ENCODE measurements at regions not wholly inside any gene's neighbourhood (a gene's known extent, or its start where the extent isn't known, plus 50 kb on each side); places are given as distances from the start of the nearest gene placed in this dataset.
"Not testable (repeated sequence)": the region's sequence is repeated elsewhere in the genome, so short reads cannot be mapped to it uniquely, and the experiment has no call there.

GRCh38 chr5:176037190-176037589 is 69.1 kb upstream of the THOC3 start:
- CTCF ChIA-PET (ENCODE audit: low intra/inter-chr PET ratio); H2AFZ ChIP-seq (ENCODE audit: low read depth, low read length); ATAC-seq; H3K4me2 ChIP-seq (ENCODE audit: insufficient read depth, low read length); H3K27me3 ChIP-seq (ENCODE audit: control insufficient read depth in 2 of 2, insufficient read depth in 2 of 2, low read length in 2 of 2); H4K20me1 ChIP-seq (replicated peaks; ENCODE audit: control insufficient read depth, insufficient read depth, low read length); DNase-seq (ENCODE audit: extremely low read depth in 1 of 4, low spot score in 3 of 4); H3K9me1 ChIP-seq (ENCODE audit: control insufficient read depth, insufficient read depth, low read length); POLR2A ChIA-PET; H3K36me3 ChIP-seq (ENCODE audit: control insufficient read depth, insufficient read depth, low read length); H3K79me2 ChIP-seq (ENCODE audit: control insufficient read depth, insufficient read depth, low read length); H3K9ac ChIP-seq (ENCODE audit: insufficient read depth in 1 of 2, low read depth in 2 of 2, low read length in 2 of 2); H3K27ac ChIP-seq (ENCODE audit: extremely low read depth, low read depth, low read length); H3K4me1 ChIP-seq (replicated peaks in 1 of 2; ENCODE audit: control insufficient read depth in 2 of 2, insufficient read depth in 2 of 2, low read length in 2 of 2); BruUV-seq (replicated peaks); intact Hi-C loops (cut with micrococcal nuclease); H3K9me3 ChIP-seq (replicated peaks; ENCODE audit: control insufficient read depth, insufficient read depth, low read depth, low read length); H3K4me3 ChIP-seq; in situ Hi-C loops (cut with MboI): not testable (repeated sequence)
- WGBS (ENCODE audit: insufficient coverage, low coverage, missing lambda C conversion rate), result 3% methylated on average over 3 of the region's 5 CpGs
- FAIRE-seq, result peak; percentile 35

- DNase-seq (ENCODE audit: extremely low read depth in 1 of 4, low spot score in 3 of 4); H3K36me3 ChIP-seq (ENCODE audit: control insufficient read depth, insufficient read depth, low read length); H3K4me3 ChIP-seq; H2AFZ ChIP-seq (ENCODE audit: low read depth, low read length); H3K27ac ChIP-seq (ENCODE audit: extremely low read depth, low read depth, low read length); intact Hi-C loops (cut with micrococcal nuclease); H3K79me2 ChIP-seq (ENCODE audit: control insufficient read depth, insufficient read depth, low read length); H3K9me3 ChIP-seq (replicated peaks; ENCODE audit: control insufficient read depth, insufficient read depth, low read depth, low read length); H3K9ac ChIP-seq (ENCODE audit: insufficient read depth in 1 of 2, low read depth in 2 of 2, low read length in 2 of 2); H3K4me2 ChIP-seq (ENCODE audit: insufficient read depth, low read length); BruUV-seq (replicated peaks); H4K20me1 ChIP-seq (replicated peaks; ENCODE audit: control insufficient read depth, insufficient read depth, low read length); H3K4me1 ChIP-seq (replicated peaks in 1 of 2; ENCODE audit: control insufficient read depth in 2 of 2, insufficient read depth in 2 of 2, low read length in 2 of 2); ATAC-seq; in situ Hi-C loops (cut with MboI); POLR2A ChIA-PET; CTCF ChIA-PET (ENCODE audit: low intra/inter-chr PET ratio); H3K27me3 ChIP-seq (ENCODE audit: control insufficient read depth in 2 of 2, insufficient read depth in 2 of 2, low read length in 2 of 2); H3K9me1 ChIP-seq (ENCODE audit: control insufficient read depth, insufficient read depth, low read length); FAIRE-seq: not testable (repeated sequence)
- 0% methylated on average over 8 of the region's 12 CpGs for WGBS (ENCODE audit: insufficient coverage, low coverage, missing lambda C conversion rate)
Measured at GRCh38 chr5:176040105-176040801, 72.1 kb upstream of the THOC3 start.

GRCh38 chr5:176041248-176041994 is 73.3 kb upstream of the THOC3 start:
- H2AFZ ChIP-seq (ENCODE audit: low read depth, low read length); CTCF ChIA-PET (ENCODE audit: low intra/inter-chr PET ratio); BruUV-seq (replicated peaks); in situ Hi-C loops (cut with MboI); ATAC-seq; H3K4me1 ChIP-seq (replicated peaks in 1 of 2; ENCODE audit: control insufficient read depth in 2 of 2, insufficient read depth in 2 of 2, low read length in 2 of 2); DNase-seq (ENCODE audit: extremely low read depth in 1 of 4, low spot score in 3 of 4); H3K79me2 ChIP-seq (ENCODE audit: control insufficient read depth, insufficient read depth, low read length); POLR2A ChIA-PET; H3K4me2 ChIP-seq (ENCODE audit: insufficient read depth, low read length); H3K4me3 ChIP-seq; H3K27ac ChIP-seq (ENCODE audit: extremely low read depth, low read depth, low read length); H3K27me3 ChIP-seq (ENCODE audit: control insufficient read depth in 2 of 2, insufficient read depth in 2 of 2, low read length in 2 of 2); FAIRE-seq; H3K9me1 ChIP-seq (ENCODE audit: control insufficient read depth, insufficient read depth, low read length); H3K9me3 ChIP-seq (replicated peaks; ENCODE audit: control insufficient read depth, insufficient read depth, low read depth, low read length); H3K36me3 ChIP-seq (ENCODE audit: control insufficient read depth, insufficient read depth, low read length); H4K20me1 ChIP-seq (replicated peaks; ENCODE audit: control insufficient read depth, insufficient read depth, low read length); intact Hi-C loops (cut with micrococcal nuclease); H3K9ac ChIP-seq (ENCODE audit: insufficient read depth in 1 of 2, low read depth in 2 of 2, low read length in 2 of 2): not testable (repeated sequence)
- 22% methylated on average over 11 of the region's 15 CpGs for WGBS (ENCODE audit: insufficient coverage, low coverage, missing lambda C conversion rate)
